SK-N-SH treated with all-trans-retinoic acid at 6 μM for 48 hours (cell line): ENCODE measurements at regions not wholly inside any gene's neighbourhood (a gene's known extent, or its start where the extent isn't known, plus 50 kb on each side); places are given as distances from the start of the nearest gene placed in this dataset.

Experiments used
- ARNTL ChIP-seq: fragments of 450-650 bp; formaldehyde crosslinking; IDR thresholded peaks from 2 replicates; pipeline ENCODE4 v1.5.0; 2020; ENCODE audit warnings: low read depth, mild to moderate bottlenecking, moderate library complexity, borderline replicate concordance
- PATZ1 ChIP-seq: fragments of 250-450 bp; sonication (Bioruptor Pico); IDR thresholded peaks from 2 replicates; pipeline ENCODE4 v1.8.0; 2020; ENCODE audit warnings: mild to moderate bottlenecking, moderate library complexity, borderline replicate concordance
- POU6F1 ChIP-seq: fragments of 250-450 bp; sonication (Bioruptor Pico); IDR thresholded peaks from 2 replicates; pipeline ENCODE4 v1.8.0; 2021; ENCODE audit warnings: low read depth, mild to moderate bottlenecking, moderate library complexity, borderline replicate concordance
- RARB ChIP-seq: fragments of 250-450 bp; sonication (Bioruptor Pico); IDR thresholded peaks from 2 replicates; pipeline ENCODE4 v1.8.0; 2021; ENCODE audit warnings: mild to moderate bottlenecking, moderate library complexity
- ZNF565 ChIP-seq: fragments of 450-650 bp; formaldehyde crosslinking; conservative IDR thresholded peaks from 2 replicates; pipeline ENCODE4 v1.5.0; 2020; ENCODE audit warnings: low read depth, mild to moderate bottlenecking, moderate library complexity
- TF ChIP-seq, protein P1 (sequence below): fragments of 250-450 bp; sonication (Bioruptor Pico); IDR thresholded peaks from 2 replicates; pipeline ENCODE4 v1.5.1; 2020; ENCODE audit warnings: low read depth, mild to moderate bottlenecking, moderate library complexity

GRCh38 chr16:86244158-86244557 is 266.2 kb upstream of the FOXF1 start:
- TF ChIP-seq ZNF565 (CRISPR knock-in tag) (no peak), ARNTL (CRISPR knock-in tag) (no peak), POU6F1 (CRISPR knock-in tag) (no peak), RARB (CRISPR knock-in tag) (no peak), PATZ1 (CRISPR knock-in tag) (no peak)
- TF ChIP-seq, protein P1, sequence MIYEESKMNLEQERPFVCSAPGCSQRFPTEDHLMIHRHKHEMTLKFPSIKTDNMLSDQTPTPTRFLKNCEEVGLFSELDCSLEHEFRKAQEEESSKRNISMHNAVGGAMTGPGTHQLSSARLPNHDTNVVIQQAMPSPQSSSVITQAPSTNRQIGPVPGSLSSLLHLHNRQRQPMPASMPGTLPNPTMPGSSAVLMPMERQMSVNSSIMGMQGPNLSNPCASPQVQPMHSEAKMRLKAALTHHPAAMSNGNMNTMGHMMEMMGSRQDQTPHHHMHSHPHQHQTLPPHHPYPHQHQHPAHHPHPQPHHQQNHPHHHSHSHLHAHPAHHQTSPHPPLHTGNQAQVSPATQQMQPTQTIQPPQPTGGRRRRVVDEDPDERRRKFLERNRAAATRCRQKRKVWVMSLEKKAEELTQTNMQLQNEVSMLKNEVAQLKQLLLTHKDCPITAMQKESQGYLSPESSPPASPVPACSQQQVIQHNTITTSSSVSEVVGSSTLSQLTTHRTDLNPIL, result no peak
